H1 (cell line): ENCODE measurements at regions not wholly inside any gene's neighbourhood (a gene's known extent, or its start where the extent isn't known, plus 50 kb on each side); places are given as distances from the start of the nearest gene placed in this dataset.

ENCODE experiments used
- CTCF ChIA-PET: fragments of 300-600 bp; sonication (Branson Sonifier 250); formaldehyde crosslinking; loops from one replicate; lab custom pipeline; 2021; ENCODE audit not compliant: partially characterized antibody; lab: Charles Lee
- POLR2A ChIA-PET: fragments of 300-600 bp; sonication (Branson Sonifier 250); formaldehyde crosslinking; loops from one replicate; lab custom pipeline; 2021; ENCODE audit warnings: inconsistent platforms; ENCODE audit not compliant: partially characterized antibody; lab: Charles Lee
- DNase-seq, 2 experiments: peaks; one replicate each; pipeline versions ENCODE4 v3.0.0 to v3.0.0-alpha.2; 2010 to 2022; ENCODE audit warnings: low spot score in 2 of 2, low read depth in 1 of 2, mixed read lengths in 1 of 2
- FAIRE-seq: peaks from 2 replicates; lab custom pipeline; 2011; peaks lifted over from hg19 to GRCh38; lab: Jason Lieb, UNC
- H2AFZ ChIP-seq: 2 replicates; pipeline ENCODE4 v1.8.1; 2012; ENCODE audit warnings: low read length, inconsistent platforms
- H2AK5ac ChIP-seq: 2 replicates; pipeline ENCODE4 v1.6.1; 2013; ENCODE audit warnings: low read depth, low read length
- H2BK120ac ChIP-seq: replicated peaks from 2 replicates; pipeline ENCODE3; 2013; ENCODE audit warnings: low read depth, low read length, inconsistent platforms
- H2BK12ac ChIP-seq: 2 replicates; pipeline ENCODE4 v1.6.1; 2013; ENCODE audit warnings: low read depth, low read length
- H2BK15ac ChIP-seq: 2 replicates; pipeline ENCODE4 v1.6.1; 2013; ENCODE audit warnings: low read length
- H2BK20ac ChIP-seq: 2 replicates; pipeline ENCODE4 v1.6.1; 2013; ENCODE audit warnings: low read length
- H2BK5ac ChIP-seq: 2 replicates; pipeline ENCODE4 v1.6.1; 2013; ENCODE audit warnings: low read depth, low read length
- H3K14ac ChIP-seq: 2 replicates; pipeline ENCODE4 v1.6.1; 2013; ENCODE audit warnings: inconsistent platforms; ENCODE audit not compliant: insufficient read length
- H3K18ac ChIP-seq: 2 replicates; pipeline ENCODE4 v1.6.1; 2013; ENCODE audit warnings: low read length; ENCODE audit errors: extremely low read depth
- H3K23ac ChIP-seq: 2 replicates; pipeline ENCODE4 v1.6.1; 2013; ENCODE audit warnings: inconsistent platforms; ENCODE audit not compliant: insufficient read length
- H3K23me2 ChIP-seq: 2 replicates; pipeline ENCODE4 v1.6.1; 2013; ENCODE audit warnings: low read depth, low read length
- H3K27ac ChIP-seq: 2 replicates; pipeline ENCODE4 v1.6.1; 2011; ENCODE audit warnings: low read depth, low read length, inconsistent platforms
- H3K27me3 ChIP-seq, 4 experiments: replicated peaks in 1 of 4; 1 replicate in 1 of 4; 2 replicates in 3 of 4; pipeline versions ENCODE4 v1.6.1 to v1.8.1; 2011 to 2013; ENCODE audit warnings: low read length in 3 of 4, mild to moderate bottlenecking in 3 of 4, inconsistent platforms in 2 of 4, mixed read lengths in 2 of 4, moderate library complexity in 1 of 4; ENCODE audit not compliant: control insufficient read depth in 3 of 4, insufficient read depth in 3 of 4; ENCODE audit errors: extremely low read depth in 1 of 4
- H3K36me3 ChIP-seq, 4 experiments: 2 replicates each; pipeline versions ENCODE4 v1.6.1 to v1.8.1; 2011 to 2013; ENCODE audit warnings: mild to moderate bottlenecking in 4 of 4, low read length in 3 of 4, moderate library complexity in 2 of 4, control low read depth in 1 of 4, inconsistent platforms in 1 of 4; ENCODE audit not compliant: insufficient read depth in 4 of 4, control insufficient read depth in 2 of 4
- H3K4ac ChIP-seq: replicated peaks from 2 replicates; pipeline ENCODE3; 2013; ENCODE audit warnings: low read length, low read depth, mixed read lengths, inconsistent platforms; ENCODE audit not compliant: insufficient read length
- H3K4me1 ChIP-seq, 4 experiments: replicated peaks in 1 of 4; 1 replicate in 1 of 4; 2 replicates in 3 of 4; pipeline versions ENCODE4 v1.6.1 to v1.8.1; 2011 to 2013; ENCODE audit warnings: low read length in 3 of 4, inconsistent platforms in 2 of 4, mixed read lengths in 1 of 4; ENCODE audit not compliant: insufficient read depth in 4 of 4, control insufficient read depth in 3 of 4
- H3K4me2 ChIP-seq, 2 experiments: 2 replicates each; pipeline versions ENCODE4 v1.6.1 to v1.8.1; 2011 to 2013; ENCODE audit warnings: low read depth in 2 of 2, low read length in 2 of 2, control low read depth in 1 of 2, inconsistent platforms in 1 of 2, mild to moderate bottlenecking in 1 of 2; ENCODE audit not compliant: insufficient read depth in 1 of 2
- H3K4me3 ChIP-seq, 4 experiments: fragments of 200-600, 300-600 bp in 1 of 4; sonication (generic), shearing (Covaris generic), sonication (Bioruptor Twin) in 1 of 4; 2 replicates each; pipeline versions ENCODE4 v1.5.1 to v1.8.1; 2011 to 2016; ENCODE audit warnings: low read length in 4 of 4, low read depth in 3 of 4, control low read depth in 2 of 4, inconsistent platforms in 2 of 4, mild to moderate bottlenecking in 2 of 4, mixed read lengths in 1 of 4, moderate library complexity in 1 of 4; ENCODE audit not compliant: insufficient read depth in 2 of 4; ENCODE audit errors: extremely low read depth in 1 of 4
- H3K56ac ChIP-seq: replicated peaks from 2 replicates; pipeline ENCODE3; 2013; ENCODE audit warnings: low read depth, mild to moderate bottlenecking, mixed read lengths, low read length, inconsistent platforms; ENCODE audit not compliant: insufficient read length
- H3K79me1 ChIP-seq: 2 replicates; pipeline ENCODE4 v1.6.1; 2013; ENCODE audit warnings: low read depth, low read length, control low read depth
- H3K79me2 ChIP-seq, 2 experiments: 2 replicates each; pipeline versions ENCODE4 v1.6.1 to v1.8.1; 2012 to 2013; ENCODE audit warnings: low read length in 2 of 2, mild to moderate bottlenecking in 2 of 2, inconsistent platforms in 1 of 2; ENCODE audit not compliant: insufficient read depth in 2 of 2, control insufficient read depth in 1 of 2
- H3K9ac ChIP-seq, 4 experiments: replicated peaks in 1 of 4; 1 replicate in 1 of 4; 2 replicates in 3 of 4; pipeline versions ENCODE4 v1.6.1 to v1.8.1; 2011 to 2013; ENCODE audit warnings: low read depth in 3 of 4, low read length in 3 of 4, control low read depth in 2 of 4, mild to moderate bottlenecking in 2 of 4, moderate library complexity in 2 of 4, inconsistent platforms in 1 of 4; ENCODE audit errors: extremely low read depth in 1 of 4
- H3K9me3 ChIP-seq, 2 experiments: 2 replicates each; pipeline versions ENCODE4 v1.6.1 to v1.8.1; 2012 to 2013; ENCODE audit warnings: mild to moderate bottlenecking in 2 of 2, moderate library complexity in 2 of 2, control low read depth in 1 of 2, inconsistent platforms in 1 of 2, low read depth in 1 of 2, low read length in 1 of 2, mixed read lengths in 1 of 2; ENCODE audit not compliant: insufficient read depth in 2 of 2
- H4K20me1 ChIP-seq, 2 experiments: replicated peaks in 1 of 2; 2 replicates each; pipeline versions ENCODE3 to v1.8.1; 2011 to 2013; ENCODE audit warnings: inconsistent platforms in 2 of 2, low read length in 2 of 2, mild to moderate bottlenecking in 1 of 2; ENCODE audit not compliant: insufficient read depth in 2 of 2, control insufficient read depth in 1 of 2
- H4K5ac ChIP-seq: 2 replicates; pipeline ENCODE4 v1.6.1; 2013; ENCODE audit warnings: low read length, low read depth, mixed read lengths, inconsistent platforms; ENCODE audit not compliant: insufficient read length
- H4K8ac ChIP-seq: 2 replicates; pipeline ENCODE4 v1.8.0; 2013; ENCODE audit warnings: mild to moderate bottlenecking, moderate library complexity, low read length, inconsistent platforms; ENCODE audit not compliant: insufficient read depth; ENCODE audit errors: extremely low read depth
- H4K91ac ChIP-seq: replicated peaks from 2 replicates; pipeline ENCODE3; 2013; ENCODE audit warnings: low read length, mixed read lengths, inconsistent platforms; ENCODE audit not compliant: insufficient read length
- TAF7 ChIP-seq: optimal IDR thresholded peaks from 2 replicates; pipeline ENCODE3; 2011; ENCODE audit warnings: low read depth, mild to moderate bottlenecking, inconsistent platforms, low read length, moderate library complexity, borderline replicate concordance
- WGBS, 2 experiments: shearing (Covaris generic) in 1 of 2; methylation state at CpG; one replicate each; pipeline versions ENCODE4 v1.1.6 to v1.1.7; 2013 to 2015; ENCODE audit warnings: low lambda C conversion rate in 2 of 2, mixed read lengths in 2 of 2, inconsistent platforms in 1 of 2, low coverage in 1 of 2, missing lambda C conversion rate in 1 of 2; ENCODE audit not compliant: insufficient replicate concordance in 2 of 2, insufficient coverage in 1 of 2, insufficient read length in 1 of 2; ENCODE audit errors: extremely low coverage in 1 of 2, missing lambda C conversion rate in 1 of 2; 5-methylcytosine and 5-hydroxymethylcytosine counted together

- Histone ChIP-seq H3K23me2 (no peaks in the 10 kb centered on the region), H3K9me3 (peaks cover 13 to 14% of the 10 kb centered on the region in 2 experiments), H3K14ac (no peak overlapping the region), H4K91ac (no peak overlapping the region), H3K4me1 (no peaks in the 10 kb centered on the region), H2BK15ac (no peak overlapping the region), H4K20me1 (no peaks in the 10 kb centered on the region), H3K79me1 (no peaks in the 10 kb centered on the region), H3K79me2 (no peaks in the 10 kb centered on the region), H3K4me3 (no peak overlapping the region), H2BK20ac (no peak overlapping the region), H2BK5ac (no peak overlapping the region), H4K5ac (no peak overlapping the region), H3K23ac (no peak overlapping the region), H2AK5ac (no peak overlapping the region), H3K56ac (no peak overlapping the region), H4K8ac (no peak overlapping the region), H3K9ac (no peak overlapping the region), H2AFZ (no peak overlapping the region), H3K4me2 (no peak overlapping the region), H3K27ac (no peak overlapping the region), H3K36me3 (no peaks in the 10 kb centered on the region), H3K27me3 (no peaks in the 10 kb centered on the region), H2BK12ac (no peak overlapping the region), H3K18ac (no peak overlapping the region), H2BK120ac (no peak overlapping the region), H3K4ac (no peak overlapping the region)
- 96% methylated on average over 5 of the region's 5 CpGs; no CpG with 5 or more reads in 1 of the 2 experiments for WGBS, 2 experiments
- POLR2A ChIA-PET = no interaction called here
- FAIRE-seq = no peak
- CTCF ChIA-PET = interaction anchor here (1.2 kb wide), 1 partner anchor 259 kb away, joined by 4 read pairs; no protein-coding TSS in a partner anchor
- DNase-seq = no peak
- no peak for TF ChIP-seq TAF7
Observed at GRCh38 chr10:31721096-31721495, 207.5 kb downstream of the ARHGAP12 start.
